ENCODE measurements at regions not wholly inside any gene's neighbourhood (a gene's known extent, or its start where the extent isn't known, plus 50 kb on each side); places are given as distances from the start of the nearest gene placed in this dataset.

DNA sequence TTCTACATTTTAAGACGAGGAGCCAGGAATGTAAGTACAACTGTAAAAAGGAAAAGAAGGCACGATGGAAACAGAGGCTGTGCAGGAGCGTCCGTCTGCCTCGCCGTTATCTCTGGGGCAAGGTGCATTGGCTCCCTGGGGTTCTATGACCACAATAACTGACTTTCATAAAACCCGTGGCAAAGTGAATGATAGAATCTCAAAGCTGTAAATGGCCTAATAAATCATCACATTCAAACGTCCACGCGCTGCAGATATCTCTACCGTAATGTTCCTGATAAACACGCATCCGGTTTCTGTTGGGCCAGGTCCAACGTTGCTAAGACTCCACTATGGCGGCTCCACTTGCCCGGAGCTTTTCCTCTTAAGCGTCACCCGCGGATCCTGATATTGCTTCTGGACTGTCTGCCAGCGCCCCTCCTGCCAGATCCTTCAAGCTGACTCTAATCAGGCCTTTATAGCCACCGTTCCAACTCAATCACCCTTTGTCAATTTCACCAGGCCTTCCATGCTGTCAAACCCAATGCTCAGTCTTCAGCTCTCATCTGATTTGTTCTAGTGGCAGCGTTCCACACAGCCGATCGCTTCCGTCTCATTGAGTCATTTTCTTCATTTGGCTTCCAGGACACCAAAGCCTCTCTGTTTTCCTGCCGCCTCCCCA is 265.6 kb upstream of the FOXK1 start:
- Histone ChIP-seq H3K36me3 (ENCODE audit: insufficient read depth, low read length) (no peaks in the 10 kb centered on the region), H3K27ac (ENCODE audit: low read depth in 1 of 2, low read length in 2 of 2) (no peak overlapping the region), H3K4me1 (ENCODE audit: insufficient read depth, low read length) (no peaks in the 10 kb centered on the region), H3K4me3 (ENCODE audit: low read length) (no peak overlapping the region), H3K9me3 (ENCODE audit: control insufficient read depth in 1 of 2, insufficient read depth in 1 of 2, low read length in 2 of 2) (peaks cover 4 to 23% of the 10 kb centered on the region in 2 experiments), H3K27me3 (ENCODE audit: control insufficient read depth in 1 of 2, insufficient read depth in 2 of 2, low read length in 2 of 2) (no peaks in the 10 kb centered on the region)
- POLR2A ChIA-PET = no interaction called here
- TF ChIP-seq, protein P1, sequence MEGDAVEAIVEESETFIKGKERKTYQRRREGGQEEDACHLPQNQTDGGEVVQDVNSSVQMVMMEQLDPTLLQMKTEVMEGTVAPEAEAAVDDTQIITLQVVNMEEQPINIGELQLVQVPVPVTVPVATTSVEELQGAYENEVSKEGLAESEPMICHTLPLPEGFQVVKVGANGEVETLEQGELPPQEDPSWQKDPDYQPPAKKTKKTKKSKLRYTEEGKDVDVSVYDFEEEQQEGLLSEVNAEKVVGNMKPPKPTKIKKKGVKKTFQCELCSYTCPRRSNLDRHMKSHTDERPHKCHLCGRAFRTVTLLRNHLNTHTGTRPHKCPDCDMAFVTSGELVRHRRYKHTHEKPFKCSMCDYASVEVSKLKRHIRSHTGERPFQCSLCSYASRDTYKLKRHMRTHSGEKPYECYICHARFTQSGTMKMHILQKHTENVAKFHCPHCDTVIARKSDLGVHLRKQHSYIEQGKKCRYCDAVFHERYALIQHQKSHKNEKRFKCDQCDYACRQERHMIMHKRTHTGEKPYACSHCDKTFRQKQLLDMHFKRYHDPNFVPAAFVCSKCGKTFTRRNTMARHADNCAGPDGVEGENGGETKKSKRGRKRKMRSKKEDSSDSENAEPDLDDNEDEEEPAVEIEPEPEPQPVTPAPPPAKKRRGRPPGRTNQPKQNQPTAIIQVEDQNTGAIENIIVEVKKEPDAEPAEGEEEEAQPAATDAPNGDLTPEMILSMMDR (IDR thresholded peaks at IDR 0.05) = no peak
- ATAC-seq (ENCODE audit: poor library complexity) (no peak), DNase-seq (no peak)
- intact Hi-C loops (cut with DNase I, micrococcal nuclease) = no loop called here
- H3K27ac Mint-ChIP-seq = no peak overlapping the region
- no peaks in the 10 kb centered on the region for H3K36me3 Mint-ChIP-seq (ENCODE audit: low read depth)
- CTCF ChIA-PET = no interaction called here
- H3K4me1 Mint-ChIP-seq (ENCODE audit: low read depth) = no peaks in the 10 kb centered on the region
- H3K9me3 Mint-ChIP-seq = peaks cover 13% of the 10 kb centered on the region
- peaks cover 8% of the 10 kb centered on the region for H3K27me3 Mint-ChIP-seq
- H3K4me3 Mint-ChIP-seq = no peak overlapping the region

DNA sequence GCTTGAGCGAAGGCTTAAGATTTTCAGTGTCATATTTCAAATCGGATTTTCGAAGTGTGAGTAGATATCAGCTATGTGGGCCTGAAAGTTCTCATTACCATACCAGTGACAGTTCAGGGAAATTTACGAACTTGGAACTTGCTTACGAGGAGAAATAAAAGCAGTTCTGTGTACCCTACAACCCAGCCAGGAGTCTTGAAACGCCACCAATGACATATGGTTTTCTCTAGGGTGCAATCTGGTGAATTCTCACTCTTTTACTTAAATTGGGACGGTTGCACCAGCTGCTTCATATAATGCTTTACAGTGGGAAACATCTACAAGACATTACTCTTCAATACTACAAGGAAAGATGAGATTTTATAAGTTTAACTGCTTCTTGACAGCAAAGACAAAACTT is 253.6 kb upstream of the FOXK1 start:
- no peak overlapping the region for H3K4me3 ChIP-seq (ENCODE audit: low read length)
- Mint-ChIP-seq H3K4me3 (no peak overlapping the region), H3K27me3 (peaks cover 19% of the 10 kb centered on the region), H3K9me3 (peaks cover 2% of the 10 kb centered on the region), H3K36me3 (ENCODE audit: low read depth) (no peaks in the 10 kb centered on the region), H3K27ac (no peak overlapping the region), H3K4me1 (ENCODE audit: low read depth) (no peaks in the 10 kb centered on the region)
- H3K27ac ChIP-seq (ENCODE audit: low read depth in 1 of 2, low read length in 2 of 2) = no peak overlapping the region
- no peaks in the 10 kb centered on the region for H3K4me1 ChIP-seq (ENCODE audit: insufficient read depth, low read length)
- DNase-seq = no peak
- ChIA-PET CTCF (no interaction called here), POLR2A (no interaction called here)
- ATAC-seq (ENCODE audit: poor library complexity) = no peak
- H3K27me3 ChIP-seq (ENCODE audit: control insufficient read depth in 1 of 2, insufficient read depth in 2 of 2, low read length in 2 of 2) = peaks cover 0 to 1% of the 10 kb centered on the region in 2 experiments
- H3K9me3 ChIP-seq (ENCODE audit: control insufficient read depth in 1 of 2, insufficient read depth in 1 of 2, low read length in 2 of 2) = peaks cover 0 to 6% of the 10 kb centered on the region in 2 experiments
- TF ChIP-seq, protein P1 (IDR thresholded peaks at IDR 0.05) = no peak
- no peaks in the 10 kb centered on the region for H3K36me3 ChIP-seq (ENCODE audit: insufficient read depth, low read length)
- intact Hi-C loops (cut with DNase I, micrococcal nuclease) = no loop called here

DNA sequence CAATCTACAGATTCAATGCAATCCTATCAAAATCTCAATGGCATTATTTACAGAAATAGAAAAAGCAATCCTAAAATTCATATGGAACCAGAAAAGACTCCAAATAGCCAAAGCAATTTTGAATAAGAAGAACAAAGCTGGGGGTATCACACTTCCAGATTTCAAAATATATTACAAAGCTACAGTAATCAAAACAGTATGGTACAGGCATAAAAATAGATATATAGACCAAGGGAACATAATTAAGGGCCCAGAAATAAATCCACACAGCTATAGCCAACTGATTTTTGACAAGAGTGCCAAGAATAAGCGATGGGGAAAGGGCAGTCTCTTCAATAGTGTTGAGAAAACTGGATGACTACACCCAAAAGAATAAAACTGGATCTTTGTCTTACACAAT is 251.9 kb upstream of the FOXK1 start:
- peaks cover 0 to 3% of the 10 kb centered on the region in 2 experiments for H3K9me3 ChIP-seq (ENCODE audit: control insufficient read depth in 1 of 2, insufficient read depth in 1 of 2, low read length in 2 of 2)
- no peaks in the 10 kb centered on the region for H3K36me3 ChIP-seq (ENCODE audit: insufficient read depth, low read length)
- H3K27ac ChIP-seq (ENCODE audit: low read depth in 1 of 2, low read length in 2 of 2) = no peak overlapping the region
- POLR2A ChIA-PET = no interaction called here
- H3K4me1 ChIP-seq (ENCODE audit: insufficient read depth, low read length) = no peaks in the 10 kb centered on the region
- no peak overlapping the region for H3K27ac Mint-ChIP-seq
- CTCF ChIA-PET = no interaction called here
- no peak overlapping the region for H3K4me3 Mint-ChIP-seq
- H3K4me3 ChIP-seq (ENCODE audit: low read length) = no peak overlapping the region
- H3K36me3 Mint-ChIP-seq (ENCODE audit: low read depth) = no peaks in the 10 kb centered on the region
- intact Hi-C loops (cut with DNase I, micrococcal nuclease) = no loop called here
- H3K9me3 Mint-ChIP-seq = peaks cover 2% of the 10 kb centered on the region
- H3K27me3 Mint-ChIP-seq = peaks cover 22% of the 10 kb centered on the region
- no peaks in the 10 kb centered on the region for H3K4me1 Mint-ChIP-seq (ENCODE audit: low read depth)
- TF ChIP-seq, protein P1 (IDR thresholded peaks at IDR 0.05) = no peak
- H3K27me3 ChIP-seq (ENCODE audit: control insufficient read depth in 1 of 2, insufficient read depth in 2 of 2, low read length in 2 of 2) = no peaks in the 10 kb centered on the region
- DNase-seq = no peak
- no peak for ATAC-seq (ENCODE audit: poor library complexity)

Data from CD4-positive, alpha-beta T cell (primary cell).